ENCODE measurements at regions not wholly inside any gene's neighbourhood (a gene's known extent, or its start where the extent isn't known, plus 50 kb on each side); places are given as distances from the start of the nearest gene placed in this dataset.
A peak's percentile ranks its signal among the peaks of the same experiment; 100 is the strongest.

- no peak for DNase-seq (ENCODE audit: low spot score)
These were observed 148.9 kb downstream of the RMI1 start for GRCh38 chr9:84129529-84129928.

GRCh38 chr9:84136119-84136868, 155.7 kb downstream of the RMI1 start:
- no peak for DNase-seq (ENCODE audit: low spot score)

GRCh38 chr9:84137968-84138367, 157.4 kb downstream of the RMI1 start:
- no peak for DNase-seq (ENCODE audit: low spot score)

GRCh38 chr9:84138541-84138940, 157.9 kb downstream of the RMI1 start:
- no peak for DNase-seq (ENCODE audit: low spot score)

- DNase-seq (ENCODE audit: low spot score): no peak
These were observed 158.9 kb downstream of the RMI1 start for GRCh38 chr9:84139296-84140070.

- no peak for DNase-seq (ENCODE audit: low spot score)
These were observed 160.0 kb downstream of the RMI1 start for GRCh38 chr9:84140535-84141101.

GRCh38 chr9:84141741-84142370, 161.3 kb downstream of the RMI1 start:
- no peak for DNase-seq (ENCODE audit: low spot score)

GRCh38 chr9:84145031-84145430, 164.4 kb downstream of the RMI1 start:
- no peak for DNase-seq (ENCODE audit: low spot score)

GRCh38 chr9:84145780-84146179, 165.2 kb downstream of the RMI1 start:
- DNase-seq (ENCODE audit: low spot score): no peak

GRCh38 chr9:84146893-84147710, 166.5 kb downstream of the RMI1 start:
- DNase-seq (ENCODE audit: low spot score): no peak

- DNase-seq (ENCODE audit: low spot score): no peak
These were observed 170.6 kb downstream of the RMI1 start for GRCh38 chr9:84151236-84151635.

GRCh38 chr9:84151640-84152039, 171.0 kb downstream of the RMI1 start:
- DNase-seq (ENCODE audit: low spot score): no peak

GRCh38 chr9:84152204-84152603, 171.6 kb downstream of the RMI1 start:
- DNase-seq (ENCODE audit: low spot score): no peak

GRCh38 chr9:84153885-84154284, 173.3 kb downstream of the RMI1 start:
- DNase-seq (ENCODE audit: low spot score): no peak

- no peak for DNase-seq (ENCODE audit: low spot score)
These were observed 173.7 kb downstream of the RMI1 start for GRCh38 chr9:84154320-84154719.

GRCh38 chr9:84163052-84163650, 177.4 kb downstream of the SLC28A3 start:
- no peak for DNase-seq (ENCODE audit: low spot score)

GRCh38 chr9:84166891-84167290, 173.7 kb downstream of the SLC28A3 start:
- DNase-seq (ENCODE audit: low spot score): no peak

GRCh38 chr9:84169240-84169639, 171.3 kb downstream of the SLC28A3 start:
- no peak for DNase-seq (ENCODE audit: low spot score)

GRCh38 chr9:84170521-84171141, 169.9 kb downstream of the SLC28A3 start:
- DNase-seq (ENCODE audit: low spot score): peak; percentile 6

GRCh38 chr9:84173961-84174360, 166.6 kb downstream of the SLC28A3 start:
- no peak for DNase-seq (ENCODE audit: low spot score)

- DNase-seq (ENCODE audit: low spot score): no peak
These were observed 166.1 kb downstream of the SLC28A3 start for GRCh38 chr9:84174486-84174885.

Data from HuH-7 (cell line).